Spinal cord (tissue), 9 donors: ENCODE measurements at regions not wholly inside any gene's neighbourhood (a gene's known extent, or its start where the extent isn't known, plus 50 kb on each side); places are given as distances from the start of the nearest gene placed in this dataset.

Experiments used
- DNase-seq, 6 donors: peaks; one replicate each; pipeline versions ENCODE4 v3.0.0 to v3.0.0-alpha.2; 2013 to 2015; ENCODE audit warnings: low spot score in 6 of 6, low read depth in 4 of 6
- H3K27ac ChIP-seq: one replicate; pipeline ENCODE4 v1.5.1; 2013; ENCODE audit warnings: low read depth, low read length, control low read depth
- H3K27me3 ChIP-seq: one replicate; pipeline ENCODE4 v1.6.1; 2013; ENCODE audit warnings: low read length; ENCODE audit not compliant: control insufficient read depth, insufficient read depth
- H3K36me3 ChIP-seq: one replicate; pipeline ENCODE4 v1.6.1; 2013; ENCODE audit warnings: low read length; ENCODE audit not compliant: control insufficient read depth, insufficient read depth
- H3K4me1 ChIP-seq: one replicate; pipeline ENCODE4 v1.6.1; 2013; ENCODE audit warnings: low read length; ENCODE audit not compliant: control insufficient read depth, insufficient read depth
- H3K4me3 ChIP-seq: one replicate; pipeline ENCODE4 v1.5.1; 2013; ENCODE audit warnings: low read depth, low read length, control low read depth
- H3K9me3 ChIP-seq: one replicate; pipeline ENCODE4 v1.6.1; 2013; ENCODE audit warnings: low read length; ENCODE audit not compliant: control insufficient read depth, insufficient read depth
- WGBS: methylation state at CpG from one replicate; pipeline ENCODE4 v1.1.5; 2013; ENCODE audit warnings: missing lambda C conversion rate; ENCODE audit not compliant: insufficient coverage; 5-methylcytosine and 5-hydroxymethylcytosine counted together
- donor health status: healthy.

DNA sequence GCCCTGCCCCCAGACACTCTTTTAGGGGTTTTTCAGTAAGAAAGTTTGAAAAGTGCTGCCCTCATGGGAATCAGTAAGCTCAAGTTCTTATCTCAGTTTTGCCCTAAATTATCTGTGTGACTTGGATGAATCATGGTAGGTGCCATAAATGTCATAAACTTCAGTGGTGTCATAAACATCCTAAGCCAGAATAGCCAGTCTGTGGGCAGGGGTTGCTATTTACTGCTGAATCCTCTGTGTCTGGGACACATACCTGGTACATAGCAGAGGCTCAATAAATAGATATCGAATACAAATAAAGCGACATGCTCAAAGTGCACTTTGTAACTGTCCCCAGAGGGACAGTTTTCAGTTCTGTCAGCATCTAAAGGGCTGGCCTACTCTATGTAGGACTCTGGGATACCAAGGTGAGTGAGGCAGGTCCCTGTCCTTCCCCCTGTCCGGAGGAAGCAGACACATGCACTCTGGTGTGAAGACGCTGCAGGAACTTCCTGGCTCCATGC lies 502.1 kb downstream of the RPS24 start:
- no peak for DNase-seq
- no peak overlapping the region for H3K4me3 ChIP-seq
- H3K36me3 ChIP-seq: no peaks in the 10 kb centered on the region
- peaks cover 1% of the 10 kb centered on the region for H3K9me3 ChIP-seq
- H3K4me1 ChIP-seq: peaks cover 12% of the 10 kb centered on the region
- H3K27ac ChIP-seq: no peak overlapping the region
- H3K27me3 ChIP-seq: no peaks in the 10 kb centered on the region
- WGBS: 89% methylated on average over 4 of the region's 4 CpGs

DNA sequence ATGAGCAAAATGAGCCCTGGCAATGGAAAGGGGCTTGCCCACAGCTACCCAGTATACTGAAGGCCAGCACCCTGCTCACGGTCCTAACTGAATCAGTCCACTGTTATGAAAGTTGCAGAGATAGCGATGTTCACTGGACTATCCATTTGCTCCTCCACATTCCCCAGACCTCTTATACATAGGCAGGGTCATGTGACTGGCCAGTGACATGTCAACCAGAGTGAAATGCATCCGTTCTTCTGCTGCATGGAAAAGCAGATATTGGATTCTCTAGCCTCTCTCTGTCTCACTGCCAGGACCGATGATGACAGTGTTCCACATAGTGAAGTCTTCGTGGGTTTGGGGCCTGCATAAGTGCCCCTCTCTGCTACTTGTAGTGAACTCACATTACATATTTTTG lies 503.4 kb downstream of the RPS24 start:
- WGBS: 94% methylated on average over 2 of the region's 5 CpGs

DNA sequence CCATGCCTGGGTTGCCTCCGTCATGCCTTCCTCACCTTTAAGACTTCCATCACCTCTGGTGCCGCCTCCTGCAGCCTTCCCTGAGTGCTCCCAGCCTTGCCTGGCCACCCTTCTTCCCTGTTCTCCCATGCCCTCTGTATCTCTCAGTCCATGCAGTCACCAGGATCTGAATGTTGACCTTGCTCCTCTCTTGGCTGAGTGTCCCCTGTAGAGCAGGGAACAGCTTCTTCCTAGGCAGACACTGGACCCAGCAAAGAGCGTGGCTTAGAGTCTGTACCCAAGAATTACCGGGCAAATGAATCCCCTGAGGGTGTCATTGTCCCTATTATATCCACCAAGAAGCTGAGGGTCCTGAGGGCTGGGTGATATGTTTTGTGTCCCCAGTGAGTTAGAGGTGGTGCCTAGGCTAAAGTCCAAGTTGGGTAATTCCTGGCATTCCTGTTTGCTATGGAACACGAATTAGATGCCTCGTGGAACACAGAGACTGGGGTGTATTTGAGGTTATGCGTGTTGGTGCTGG lies 505.6 kb downstream of the RPS24 start:
- no peaks in the 10 kb centered on the region for H3K9me3 ChIP-seq
- DNase-seq: no peak
- H3K36me3 ChIP-seq: no peaks in the 10 kb centered on the region
- peaks cover 43% of the 10 kb centered on the region for H3K4me1 ChIP-seq
- WGBS: 81% methylated on average over 6 of the region's 7 CpGs
- H3K4me3 ChIP-seq: no peak overlapping the region
- no peaks in the 10 kb centered on the region for H3K27me3 ChIP-seq
- H3K27ac ChIP-seq: no peak overlapping the region

More for the DNA sequence above, 503.4 kb downstream of the RPS24 start:
- Histone ChIP-seq H3K36me3 (no peaks in the 10 kb centered on the region), H3K9me3 (no peaks in the 10 kb centered on the region), H3K4me1 (peaks cover 23% of the 10 kb centered on the region), H3K27me3 (no peaks in the 10 kb centered on the region), H3K4me3 (no peak overlapping the region), H3K27ac (no peak overlapping the region)
- DNase-seq: no peak

DNA sequence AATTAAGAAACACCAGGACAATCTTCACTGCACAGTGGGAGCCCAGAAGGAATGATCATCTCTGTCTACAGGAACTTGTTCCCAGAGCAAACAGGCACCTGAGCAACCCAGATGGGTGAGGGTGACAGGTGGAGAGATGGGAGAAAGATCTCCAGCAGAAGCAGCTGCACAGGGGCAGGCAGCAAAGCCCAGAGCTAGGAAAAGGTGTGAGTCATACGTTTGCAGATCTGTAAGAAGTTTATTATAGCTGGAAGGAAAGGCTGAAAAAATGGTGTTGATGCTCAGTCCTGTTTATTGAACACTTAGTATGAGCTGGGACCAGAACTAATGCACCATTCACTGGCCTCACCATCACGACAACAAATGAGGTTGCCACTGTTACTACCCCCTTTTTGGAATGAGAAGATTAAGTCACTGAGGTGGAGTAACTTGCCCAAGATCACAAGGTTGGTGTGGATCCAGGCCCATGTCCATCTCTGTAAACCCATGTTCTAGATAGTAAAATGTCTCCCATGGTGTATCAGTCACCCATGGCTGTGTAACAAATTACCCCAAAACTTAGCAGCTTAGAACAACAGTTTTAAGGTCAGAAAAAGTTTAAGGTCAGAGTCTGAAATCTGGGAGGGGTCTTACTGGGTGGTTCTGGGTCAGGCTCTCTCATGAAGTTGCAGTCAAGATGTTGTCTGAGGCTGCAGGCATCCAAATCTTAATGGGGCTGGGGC lies 506.9 kb downstream of the RPS24 start:
- no peaks in the 10 kb centered on the region for H3K27me3 ChIP-seq
- H3K27ac ChIP-seq: no peak overlapping the region
- 100% methylated on average over 1 of the region's 2 CpGs for WGBS
- no peak for DNase-seq
- H3K4me1 ChIP-seq: peaks cover 51% of the 10 kb centered on the region
- H3K36me3 ChIP-seq: no peaks in the 10 kb centered on the region
- no peaks in the 10 kb centered on the region for H3K9me3 ChIP-seq
- no peak overlapping the region for H3K4me3 ChIP-seq

DNA sequence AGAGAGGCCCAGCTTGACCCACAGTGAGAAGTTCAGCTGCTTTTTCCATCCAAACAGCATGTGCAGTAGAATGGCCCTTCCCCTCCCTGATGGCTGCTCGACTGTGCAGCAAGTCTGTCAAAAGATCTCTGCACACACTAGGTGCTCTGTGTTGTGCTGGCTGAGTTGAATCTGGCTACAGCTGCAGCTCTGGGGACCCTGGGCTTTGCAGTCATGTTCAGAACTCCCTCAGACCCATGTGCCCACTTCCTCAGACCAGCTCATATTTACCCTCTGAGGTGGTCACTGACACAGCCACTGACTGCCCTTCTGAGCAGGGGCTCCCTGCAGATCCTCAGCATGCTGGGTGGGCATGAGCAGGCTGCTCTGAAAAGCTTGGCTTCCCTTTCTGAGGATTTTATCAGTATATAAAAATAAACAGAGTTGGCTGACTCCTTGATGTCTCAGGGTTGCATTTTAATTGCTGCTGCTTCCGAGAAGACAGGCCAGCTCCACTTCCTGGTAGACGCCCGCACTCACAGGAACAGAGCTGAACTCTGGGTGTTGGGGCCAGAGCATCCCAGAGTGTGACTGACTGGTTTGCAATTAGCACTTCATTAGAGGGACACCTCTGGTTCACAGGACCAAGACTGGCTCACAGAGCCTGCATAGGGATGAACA lies 507.9 kb downstream of the RPS24 start:
- H3K4me3 ChIP-seq: no peak overlapping the region
- DNase-seq: no peak
- H3K36me3 ChIP-seq: no peaks in the 10 kb centered on the region
- H3K27ac ChIP-seq: peak overlapping the region; percentile 19
- WGBS: 61% methylated on average over 4 of the region's 4 CpGs
- peaks cover 51% of the 10 kb centered on the region for H3K4me1 ChIP-seq
- H3K9me3 ChIP-seq: no peaks in the 10 kb centered on the region
- H3K27me3 ChIP-seq: no peaks in the 10 kb centered on the region

DNA sequence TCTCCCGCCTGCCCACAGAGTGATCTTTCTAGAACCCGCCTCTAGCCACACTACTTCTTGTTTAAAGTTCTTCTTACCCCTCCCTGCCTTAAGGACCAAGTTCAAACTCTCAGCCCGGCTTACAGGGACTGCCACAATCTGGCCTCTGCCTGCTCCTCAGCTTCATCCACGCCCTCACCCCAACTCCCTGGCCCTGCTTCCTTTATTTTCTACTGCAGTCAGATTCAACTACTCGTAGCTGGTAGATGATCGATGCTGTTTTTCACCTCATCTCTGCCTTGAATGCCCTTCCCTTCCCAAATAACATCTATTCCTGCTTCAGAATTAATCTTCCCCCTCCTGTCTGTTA lies 508.5 kb downstream of the RPS24 start:
- H3K27ac ChIP-seq: no peak overlapping the region
- no peaks in the 10 kb centered on the region for H3K27me3 ChIP-seq
- no peak overlapping the region for H3K4me3 ChIP-seq
- peaks cover 51% of the 10 kb centered on the region for H3K4me1 ChIP-seq
- WGBS: 78% methylated on average over 6 of the region's 6 CpGs
- H3K36me3 ChIP-seq: no peaks in the 10 kb centered on the region
- no peaks in the 10 kb centered on the region for H3K9me3 ChIP-seq
- no peak for DNase-seq

DNA sequence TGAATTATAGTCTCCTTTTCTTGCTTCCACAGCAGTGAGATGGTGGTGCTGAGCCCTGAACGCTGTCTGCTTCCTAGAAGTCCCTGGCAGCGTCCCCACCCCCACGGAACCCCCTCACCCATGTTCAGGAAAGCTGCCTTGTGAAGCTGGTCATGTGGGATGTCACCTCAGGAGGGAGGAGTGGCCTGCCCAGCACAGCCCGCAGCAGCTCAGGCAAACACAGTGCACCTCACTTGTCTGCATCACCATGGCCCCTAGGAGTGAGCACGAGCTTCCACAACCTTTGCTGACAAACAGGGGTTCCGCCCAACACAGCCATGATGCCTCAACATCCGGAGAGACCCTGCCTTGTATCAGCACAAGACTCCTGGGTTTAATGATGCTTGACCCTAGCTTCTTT lies 508.9 kb downstream of the RPS24 start:
- no peaks in the 10 kb centered on the region for H3K9me3 ChIP-seq
- H3K4me3 ChIP-seq: no peak overlapping the region
- no peaks in the 10 kb centered on the region for H3K27me3 ChIP-seq
- WGBS: 67% methylated on average over 4 of the region's 7 CpGs
- peak overlapping the region; percentile 82 for H3K27ac ChIP-seq
- DNase-seq: no peak
- H3K36me3 ChIP-seq: no peaks in the 10 kb centered on the region
- peaks cover 51% of the 10 kb centered on the region for H3K4me1 ChIP-seq

DNA sequence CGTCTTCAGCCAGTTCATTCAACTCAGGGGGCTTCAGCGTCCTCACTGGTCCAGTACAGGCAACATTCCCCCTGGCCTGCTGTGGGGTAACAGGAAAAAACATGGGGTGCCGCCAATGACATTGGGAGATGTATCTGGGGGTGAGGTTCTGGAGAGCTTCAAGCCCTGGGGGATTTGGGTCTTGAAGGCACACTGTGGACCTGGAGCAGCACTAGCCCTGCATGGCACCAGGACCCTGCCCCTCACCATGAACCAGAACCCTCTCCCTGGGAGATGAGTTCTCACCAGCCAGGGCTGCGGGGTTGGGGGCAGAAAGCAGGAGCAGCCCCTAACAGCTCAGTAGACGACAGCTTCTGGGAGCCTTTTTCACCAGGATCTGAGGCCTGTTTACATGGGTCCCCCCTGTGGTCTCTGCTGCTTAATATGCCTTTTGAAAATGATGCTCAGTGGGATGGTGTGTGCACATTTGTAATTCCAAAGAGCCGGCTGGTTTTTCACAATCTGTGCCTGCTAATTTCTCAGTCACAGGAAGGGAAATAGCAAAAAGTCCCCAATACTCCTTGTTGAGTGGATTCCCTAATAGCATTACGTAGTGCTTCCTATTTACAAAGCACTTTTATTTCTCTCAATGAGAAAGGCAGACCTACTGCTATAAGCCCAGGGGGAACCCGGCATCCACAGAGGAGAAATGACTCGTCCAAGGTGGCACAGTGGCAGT lies 509.5 kb downstream of the RPS24 start:
- peak overlapping the region; percentile 82 for H3K27ac ChIP-seq
- no peaks in the 10 kb centered on the region for H3K36me3 ChIP-seq
- no peak overlapping the region for H3K4me3 ChIP-seq
- no peaks in the 10 kb centered on the region for H3K27me3 ChIP-seq
- H3K9me3 ChIP-seq: no peaks in the 10 kb centered on the region
- WGBS: 48% methylated on average over 8 of the region's 9 CpGs
- peaks cover 51% of the 10 kb centered on the region for H3K4me1 ChIP-seq
- DNase-seq: peak in 2 of 6 donors; percentile 58 to 84

DNA sequence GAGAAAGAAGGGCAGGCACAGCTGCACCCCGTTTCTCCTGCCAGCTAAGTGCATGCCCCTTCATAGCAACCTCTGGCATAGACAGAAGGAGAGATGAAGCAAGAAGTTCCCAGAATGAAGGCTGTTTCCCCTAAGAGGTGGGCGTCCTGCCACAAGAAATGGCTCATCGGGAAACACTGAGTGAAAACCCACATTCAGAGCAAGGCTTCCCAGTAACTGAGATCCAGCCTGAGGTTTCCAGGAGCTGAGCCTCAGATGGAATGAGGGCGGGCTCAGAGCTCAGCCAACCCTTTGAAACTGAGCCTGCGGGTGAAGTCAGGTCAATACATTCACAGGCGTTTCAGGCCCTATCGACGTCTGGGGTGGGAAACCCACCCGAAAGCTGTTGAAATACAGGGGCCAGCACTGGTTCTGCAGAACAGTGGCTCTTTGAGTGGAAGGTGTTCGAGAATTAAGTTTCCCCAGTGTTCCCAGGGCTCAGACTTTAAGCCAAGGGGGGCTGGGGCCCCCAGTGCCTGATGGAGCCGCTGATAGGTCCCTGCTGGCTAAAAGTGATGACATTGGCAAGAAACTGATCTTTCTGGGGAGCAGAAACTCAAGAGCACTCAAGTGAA lies 510.2 kb downstream of the RPS24 start:
- Histone ChIP-seq H3K36me3 (no peaks in the 10 kb centered on the region), H3K4me1 (peaks cover 49% of the 10 kb centered on the region), H3K27me3 (no peaks in the 10 kb centered on the region), H3K27ac (peak overlapping the region; percentile 82), H3K4me3 (no peak overlapping the region), H3K9me3 (no peaks in the 10 kb centered on the region)
- WGBS: 24% methylated on average over 11 of the region's 11 CpGs
- DNase-seq: peak in 4 of 6 donors; percentile 52 to 92 (median 74)
